ENCODE measurements at regions not wholly inside any gene's neighbourhood (a gene's known extent, or its start where the extent isn't known, plus 50 kb on each side); places are given as distances from the start of the nearest gene placed in this dataset.

DNA sequence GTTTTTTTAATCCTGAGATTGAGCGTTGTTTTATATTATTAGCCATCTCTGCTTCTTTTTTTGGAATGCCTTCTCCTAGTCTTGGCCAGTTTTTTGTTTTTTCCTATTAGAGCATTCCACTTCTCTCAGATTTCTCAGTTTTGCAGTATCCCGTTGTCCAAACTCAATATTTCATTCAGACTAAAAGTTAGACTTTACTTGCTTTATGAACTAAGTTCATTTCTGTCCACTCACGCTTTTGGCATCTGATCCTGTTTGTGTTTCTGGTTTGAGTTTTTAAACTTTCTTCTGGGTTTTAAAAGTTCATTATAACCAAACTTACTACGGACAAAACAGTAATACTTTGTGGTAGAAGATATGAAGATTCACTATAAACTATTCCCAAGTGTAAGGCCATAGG lies 288.3 kb upstream of the MPDZ start:
- no peaks in the 10 kb centered on the region for H3K36me3 ChIP-seq (ENCODE audit: control insufficient read depth, insufficient read depth, low read length)
- no peak overlapping the region for H3K4me3 ChIP-seq (replicated peaks in 1 of 4; ENCODE audit: control extremely low read depth in 1 of 4, insufficient read depth in 1 of 4, low read depth in 3 of 4, low read length in 4 of 4)
- no peak for TF ChIP-seq EZH2 (IDR thresholded peaks at IDR 0.05; ENCODE audit: low read length, missing control alignments)
- TF ChIP-seq, protein P1, sequence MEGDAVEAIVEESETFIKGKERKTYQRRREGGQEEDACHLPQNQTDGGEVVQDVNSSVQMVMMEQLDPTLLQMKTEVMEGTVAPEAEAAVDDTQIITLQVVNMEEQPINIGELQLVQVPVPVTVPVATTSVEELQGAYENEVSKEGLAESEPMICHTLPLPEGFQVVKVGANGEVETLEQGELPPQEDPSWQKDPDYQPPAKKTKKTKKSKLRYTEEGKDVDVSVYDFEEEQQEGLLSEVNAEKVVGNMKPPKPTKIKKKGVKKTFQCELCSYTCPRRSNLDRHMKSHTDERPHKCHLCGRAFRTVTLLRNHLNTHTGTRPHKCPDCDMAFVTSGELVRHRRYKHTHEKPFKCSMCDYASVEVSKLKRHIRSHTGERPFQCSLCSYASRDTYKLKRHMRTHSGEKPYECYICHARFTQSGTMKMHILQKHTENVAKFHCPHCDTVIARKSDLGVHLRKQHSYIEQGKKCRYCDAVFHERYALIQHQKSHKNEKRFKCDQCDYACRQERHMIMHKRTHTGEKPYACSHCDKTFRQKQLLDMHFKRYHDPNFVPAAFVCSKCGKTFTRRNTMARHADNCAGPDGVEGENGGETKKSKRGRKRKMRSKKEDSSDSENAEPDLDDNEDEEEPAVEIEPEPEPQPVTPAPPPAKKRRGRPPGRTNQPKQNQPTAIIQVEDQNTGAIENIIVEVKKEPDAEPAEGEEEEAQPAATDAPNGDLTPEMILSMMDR (conservative IDR thresholded peaks at IDR 0.05 in 1 of 2, IDR thresholded peaks at IDR 0.05 in 1 of 2; ENCODE audit: low read depth in 1 of 2, low read length in 2 of 2): no peak
- no peaks in the 10 kb centered on the region for H3K9me3 ChIP-seq (ENCODE audit: control insufficient read depth, insufficient read depth, low read depth, low read length)
- H3K27ac ChIP-seq (ENCODE audit: insufficient read depth, low read length): no peak overlapping the region
- H2AFZ ChIP-seq (ENCODE audit: low read length): peak overlapping the region; percentile 84
- no peaks in the 10 kb centered on the region for H4K20me1 ChIP-seq (ENCODE audit: control insufficient read depth, extremely low read depth, insufficient read depth, low read length)
- DNase-seq (ENCODE audit: low read depth in 2 of 2): peak in 1 of 2 donors; percentile 56
- no peaks in the 10 kb centered on the region for H3K4me1 ChIP-seq (ENCODE audit: control insufficient read depth, extremely low read depth, insufficient read depth, low read length)
- H3K27me3 ChIP-seq (ENCODE audit: control insufficient read depth, insufficient read depth, low read length): no peaks in the 10 kb centered on the region
- no peak overlapping the region for H3K9ac ChIP-seq (ENCODE audit: insufficient read depth, low read length)
- H3K79me2 ChIP-seq (ENCODE audit: control insufficient read depth, insufficient read depth, low read length): no peaks in the 10 kb centered on the region
- peak overlapping the region; percentile 85 for H3K4me2 ChIP-seq (ENCODE audit: extremely low read depth, insufficient read depth, low read length)

DNA sequence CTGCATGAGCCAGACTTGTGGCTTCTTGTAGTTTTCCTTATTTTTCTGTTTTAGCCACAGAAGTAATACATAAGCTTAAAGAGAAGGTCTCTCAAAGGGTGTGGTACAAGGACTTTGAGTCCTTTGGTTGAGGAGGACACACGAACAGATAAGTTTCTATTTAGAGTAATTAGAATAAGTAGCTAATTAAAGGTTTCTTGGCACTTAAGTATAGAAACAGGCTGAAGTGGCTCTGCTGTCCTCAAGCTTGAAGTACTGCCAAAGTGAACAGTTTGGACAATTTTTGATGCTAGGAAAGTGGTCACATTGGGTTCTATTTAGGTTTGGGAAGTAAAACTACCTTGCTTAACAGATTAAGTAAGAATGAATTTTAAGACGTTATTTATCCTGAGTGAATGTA lies 278.3 kb upstream of the MPDZ start:
- no peak overlapping the region for H3K4me2 ChIP-seq (ENCODE audit: extremely low read depth, insufficient read depth, low read length)
- H3K9ac ChIP-seq (ENCODE audit: insufficient read depth, low read length): no peak overlapping the region
- H3K36me3 ChIP-seq (ENCODE audit: control insufficient read depth, insufficient read depth, low read length): no peaks in the 10 kb centered on the region
- H3K27me3 ChIP-seq (ENCODE audit: control insufficient read depth, insufficient read depth, low read length): no peaks in the 10 kb centered on the region
- no peaks in the 10 kb centered on the region for H3K79me2 ChIP-seq (ENCODE audit: control insufficient read depth, insufficient read depth, low read length)
- no peaks in the 10 kb centered on the region for H4K20me1 ChIP-seq (ENCODE audit: control insufficient read depth, extremely low read depth, insufficient read depth, low read length)
- no peaks in the 10 kb centered on the region for H3K4me1 ChIP-seq (ENCODE audit: control insufficient read depth, extremely low read depth, insufficient read depth, low read length)
- no peak for DNase-seq (ENCODE audit: low read depth in 2 of 2)
- no peak overlapping the region for H3K27ac ChIP-seq (ENCODE audit: insufficient read depth, low read length)
- H3K4me3 ChIP-seq (replicated peaks in 1 of 4; ENCODE audit: control extremely low read depth in 1 of 4, insufficient read depth in 1 of 4, low read depth in 3 of 4, low read length in 4 of 4): no peak overlapping the region
- no peak overlapping the region for H2AFZ ChIP-seq (ENCODE audit: low read length)
- TF ChIP-seq, protein P1 (conservative IDR thresholded peaks at IDR 0.05 in 1 of 2, IDR thresholded peaks at IDR 0.05 in 1 of 2; ENCODE audit: low read depth in 1 of 2, low read length in 2 of 2): no peak
- no peak for TF ChIP-seq EZH2 (IDR thresholded peaks at IDR 0.05; ENCODE audit: low read length, missing control alignments)
- no peaks in the 10 kb centered on the region for H3K9me3 ChIP-seq (ENCODE audit: control insufficient read depth, insufficient read depth, low read depth, low read length)

DNA sequence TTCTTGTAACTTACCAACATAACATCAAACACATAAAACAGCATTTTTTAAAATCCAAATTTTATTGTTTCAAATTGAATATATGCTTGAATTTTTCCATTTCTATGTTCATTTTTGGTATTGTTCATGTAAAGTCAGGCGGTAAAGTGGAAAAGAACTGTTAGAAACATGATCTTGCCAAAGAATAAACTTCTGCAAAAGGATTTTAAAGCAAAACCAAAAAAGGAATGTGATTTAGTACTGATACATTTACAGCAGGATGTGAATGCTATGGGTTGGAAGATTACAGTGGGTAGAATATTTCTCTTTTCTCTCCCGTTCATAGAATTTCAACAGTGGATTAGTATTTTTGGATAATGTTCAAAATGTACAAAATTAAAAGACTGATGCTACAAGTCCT lies 277.2 kb upstream of the MPDZ start:
- no peak overlapping the region for H3K4me3 ChIP-seq (replicated peaks in 1 of 4; ENCODE audit: control extremely low read depth in 1 of 4, insufficient read depth in 1 of 4, low read depth in 3 of 4, low read length in 4 of 4)
- H3K4me2 ChIP-seq (ENCODE audit: extremely low read depth, insufficient read depth, low read length): no peak overlapping the region
- H2AFZ ChIP-seq (ENCODE audit: low read length): no peak overlapping the region
- H3K36me3 ChIP-seq (ENCODE audit: control insufficient read depth, insufficient read depth, low read length): no peaks in the 10 kb centered on the region
- no peaks in the 10 kb centered on the region for H4K20me1 ChIP-seq (ENCODE audit: control insufficient read depth, extremely low read depth, insufficient read depth, low read length)
- H3K27me3 ChIP-seq (ENCODE audit: control insufficient read depth, insufficient read depth, low read length): no peaks in the 10 kb centered on the region
- no peak overlapping the region for H3K9ac ChIP-seq (ENCODE audit: insufficient read depth, low read length)
- no peak for DNase-seq (ENCODE audit: low read depth in 2 of 2)
- H3K27ac ChIP-seq (ENCODE audit: insufficient read depth, low read length): no peak overlapping the region
- H3K9me3 ChIP-seq (ENCODE audit: control insufficient read depth, insufficient read depth, low read depth, low read length): no peaks in the 10 kb centered on the region
- no peaks in the 10 kb centered on the region for H3K79me2 ChIP-seq (ENCODE audit: control insufficient read depth, insufficient read depth, low read length)
- no peaks in the 10 kb centered on the region for H3K4me1 ChIP-seq (ENCODE audit: control insufficient read depth, extremely low read depth, insufficient read depth, low read length)
- no peak for TF ChIP-seq EZH2 (IDR thresholded peaks at IDR 0.05; ENCODE audit: low read length, missing control alignments)
